ENCODE measurements at regions not wholly inside any gene's neighbourhood (a gene's known extent, or its start where the extent isn't known, plus 50 kb on each side); places are given as distances from the start of the nearest gene placed in this dataset.

- Histone ChIP-seq H3K36me3 (ENCODE audit: control insufficient read depth in 1 of 2, insufficient read depth in 2 of 2, low read length in 2 of 2) (no peaks in the 10 kb centered on the region), H3K4me1 (ENCODE audit: control insufficient read depth in 1 of 2, insufficient read depth in 2 of 2, low read length in 2 of 2) (no peaks in the 10 kb centered on the region; a peak in 1 of 4 replicates), H3K9me3 (ENCODE audit: control insufficient read depth in 1 of 2, insufficient read depth in 1 of 2, low read depth in 1 of 2, low read length in 2 of 2) (no peaks in the 10 kb centered on the region), H3K79me2 (ENCODE audit: insufficient read depth, low read length) (no peaks in the 10 kb centered on the region), H3K9me2 (ENCODE audit: insufficient read depth) (no peaks in the 10 kb centered on the region), H3K9ac (ENCODE audit: low read length) (no peak overlapping the region), H3K27ac (ENCODE audit: low read depth, low read length) (no peak overlapping the region), H3K4me3 (replicated peaks in 1 of 2; ENCODE audit: low read depth in 1 of 2, low read length in 2 of 2) (no peak overlapping the region), H3K4me2 (ENCODE audit: low read length) (no peak overlapping the region), H2AFZ (ENCODE audit: low read depth, low read length, poor library complexity, severe bottlenecking) (no peak overlapping the region), H3K27me3 (ENCODE audit: insufficient read depth, low read length) (peaks cover 99% of the 10 kb centered on the region), H4K20me1 (ENCODE audit: insufficient read depth) (no peaks in the 10 kb centered on the region)
- no TSS peak for BruUV-seq (replicated peaks)
- CTCF ChIA-PET = interaction anchor here (1.1 kb wide), 1 partner anchor 30 kb away, joined by 3 read pairs; no protein-coding TSS in a partner anchor
- POLR2A ChIA-PET = no interaction called here
- TF ChIP-seq JUND (IDR thresholded peaks at IDR 0.05) (no peak), SIN3A (IDR thresholded peaks at IDR 0.05; ENCODE audit: low read depth) (no peak), CBX3 (IDR thresholded peaks at IDR 0.05; ENCODE audit: low read depth) (no peak), REST (IDR thresholded peaks at IDR 0.05; ENCODE audit: low read depth) (no peak), YY1 (IDR thresholded peaks at IDR 0.05; ENCODE audit: extremely low read depth, insufficient replicate concordance, low read depth, low read length) (no peak), FOSL1 (IDR thresholded peaks at IDR 0.05; ENCODE audit: low read depth) (no peak), ZBTB33 (IDR thresholded peaks at IDR 0.05; ENCODE audit: extremely low read depth, insufficient replicate concordance, low read length) (no peak), ELF1 (IDR thresholded peaks at IDR 0.05; ENCODE audit: borderline replicate concordance, low read depth) (no peak), POLR2A (IDR thresholded peaks at IDR 0.05; ENCODE audit: borderline replicate concordance, extremely low read depth, insufficient read depth, insufficient read length) (no peak)
- RAD21 ChIA-PET (ENCODE audit: low non-redundant PET in 1 of 2, low total read pairs in 2 of 2, uncharacterized antibody in 2 of 2, unreplicated experiment in 2 of 2) = no interaction called here
- no peak for ATAC-seq
- intact Hi-C loops (cut with micrococcal nuclease) = no loop called here
- no peak for DNase-seq (ENCODE audit: low read depth, low spot score)
Measured at GRCh38 chr17:79362772-79363305, 248.0 kb downstream of the RBFOX3 start.
